Endothelial cell (in vitro differentiated cells): ENCODE measurements at regions not wholly inside any gene's neighbourhood (a gene's known extent, or its start where the extent isn't known, plus 50 kb on each side); places are given as distances from the start of the nearest gene placed in this dataset.

Experiments used
- DNase-seq: peaks from one replicate; pipeline ENCODE4 v3.0.0; 2021; ENCODE audit warnings: low spot score
- H3K27ac Mint-ChIP-seq: one replicate; pipeline ENCODE4 v1.8.0; 2021; ENCODE audit warnings: mixed read lengths, inconsistent platforms; ENCODE audit not compliant: unreplicated experiment
- H3K27me3 Mint-ChIP-seq: one replicate; pipeline ENCODE4 v1.8.0; 2021; ENCODE audit warnings: mild to moderate bottlenecking, moderate library complexity, mixed read lengths, inconsistent platforms; ENCODE audit not compliant: unreplicated experiment
- H3K36me3 Mint-ChIP-seq: one replicate; pipeline ENCODE4 v1.8.0; 2021; ENCODE audit warnings: mild to moderate bottlenecking, low read depth, mixed read lengths, inconsistent platforms; ENCODE audit not compliant: unreplicated experiment
- H3K4me1 Mint-ChIP-seq: one replicate; pipeline ENCODE4 v1.8.0; 2021; ENCODE audit warnings: mild to moderate bottlenecking, mixed read lengths, inconsistent platforms; ENCODE audit not compliant: unreplicated experiment
- H3K4me3 Mint-ChIP-seq: one replicate; pipeline ENCODE4 v1.8.0; 2021; ENCODE audit warnings: mild to moderate bottlenecking, mixed read lengths, inconsistent platforms; ENCODE audit not compliant: unreplicated experiment
- H3K9me3 Mint-ChIP-seq: one replicate; pipeline ENCODE4 v1.8.0; 2021; ENCODE audit warnings: mixed read lengths, inconsistent platforms; ENCODE audit not compliant: unreplicated experiment
- TF ChIP-seq, protein P1 (sequence below): fragments of 200-600 bp; sonication (generic); IDR thresholded peaks from one replicate; pipeline ENCODE4 v1.5.0; 2021; ENCODE audit warnings: antibody characterized with exemption; ENCODE audit not compliant: unreplicated experiment

DNA sequence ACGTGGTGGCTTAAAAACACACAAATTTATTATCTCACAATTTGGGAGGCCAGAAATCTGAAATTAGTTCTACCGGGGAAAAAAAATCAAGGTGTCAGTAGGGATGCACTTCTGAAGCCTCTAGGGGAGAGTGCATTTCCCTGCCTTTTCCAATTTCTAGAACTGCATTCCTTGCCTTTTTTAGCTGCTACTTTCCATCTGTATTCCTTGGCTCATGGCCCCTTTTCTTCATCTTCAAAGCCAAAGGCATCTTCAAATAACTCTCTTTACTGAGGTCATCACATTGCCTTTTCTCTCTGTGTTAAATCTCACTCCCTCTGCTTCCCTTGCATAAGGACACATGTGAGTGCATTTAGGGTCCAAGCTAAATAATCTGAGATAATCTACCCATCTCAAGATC, 69.5 kb upstream of the NEO1 start:
- Mint-ChIP-seq H3K27ac (no peak overlapping the region), H3K4me1 (no peaks in the 10 kb centered on the region), H3K36me3 (no peaks in the 10 kb centered on the region), H3K9me3 (no peaks in the 10 kb centered on the region), H3K4me3 (no peak overlapping the region), H3K27me3 (no peaks in the 10 kb centered on the region)
- DNase-seq = no peak
- TF ChIP-seq, protein P1, sequence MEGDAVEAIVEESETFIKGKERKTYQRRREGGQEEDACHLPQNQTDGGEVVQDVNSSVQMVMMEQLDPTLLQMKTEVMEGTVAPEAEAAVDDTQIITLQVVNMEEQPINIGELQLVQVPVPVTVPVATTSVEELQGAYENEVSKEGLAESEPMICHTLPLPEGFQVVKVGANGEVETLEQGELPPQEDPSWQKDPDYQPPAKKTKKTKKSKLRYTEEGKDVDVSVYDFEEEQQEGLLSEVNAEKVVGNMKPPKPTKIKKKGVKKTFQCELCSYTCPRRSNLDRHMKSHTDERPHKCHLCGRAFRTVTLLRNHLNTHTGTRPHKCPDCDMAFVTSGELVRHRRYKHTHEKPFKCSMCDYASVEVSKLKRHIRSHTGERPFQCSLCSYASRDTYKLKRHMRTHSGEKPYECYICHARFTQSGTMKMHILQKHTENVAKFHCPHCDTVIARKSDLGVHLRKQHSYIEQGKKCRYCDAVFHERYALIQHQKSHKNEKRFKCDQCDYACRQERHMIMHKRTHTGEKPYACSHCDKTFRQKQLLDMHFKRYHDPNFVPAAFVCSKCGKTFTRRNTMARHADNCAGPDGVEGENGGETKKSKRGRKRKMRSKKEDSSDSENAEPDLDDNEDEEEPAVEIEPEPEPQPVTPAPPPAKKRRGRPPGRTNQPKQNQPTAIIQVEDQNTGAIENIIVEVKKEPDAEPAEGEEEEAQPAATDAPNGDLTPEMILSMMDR = no peak

GRCh38 chr15:72980661-72981060, 71.6 kb upstream of the NEO1 start:
- Mint-ChIP-seq H3K36me3 (no peaks in the 10 kb centered on the region), H3K4me3 (no peak overlapping the region), H3K9me3 (no peaks in the 10 kb centered on the region), H3K4me1 (no peaks in the 10 kb centered on the region), H3K27me3 (no peaks in the 10 kb centered on the region), H3K27ac (no peak overlapping the region)
- no peak for DNase-seq
- TF ChIP-seq, protein P1 = no peak

GRCh38 chr15:72979791-72980190, 72.5 kb upstream of the NEO1 start:
- H3K36me3 Mint-ChIP-seq = no peaks in the 10 kb centered on the region
- no peak for DNase-seq
- H3K9me3 Mint-ChIP-seq = no peaks in the 10 kb centered on the region
- no peak overlapping the region for H3K4me3 Mint-ChIP-seq
- no peaks in the 10 kb centered on the region for H3K27me3 Mint-ChIP-seq
- H3K4me1 Mint-ChIP-seq = no peaks in the 10 kb centered on the region
- H3K27ac Mint-ChIP-seq = no peak overlapping the region
- TF ChIP-seq, protein P1 = no peak

DNA sequence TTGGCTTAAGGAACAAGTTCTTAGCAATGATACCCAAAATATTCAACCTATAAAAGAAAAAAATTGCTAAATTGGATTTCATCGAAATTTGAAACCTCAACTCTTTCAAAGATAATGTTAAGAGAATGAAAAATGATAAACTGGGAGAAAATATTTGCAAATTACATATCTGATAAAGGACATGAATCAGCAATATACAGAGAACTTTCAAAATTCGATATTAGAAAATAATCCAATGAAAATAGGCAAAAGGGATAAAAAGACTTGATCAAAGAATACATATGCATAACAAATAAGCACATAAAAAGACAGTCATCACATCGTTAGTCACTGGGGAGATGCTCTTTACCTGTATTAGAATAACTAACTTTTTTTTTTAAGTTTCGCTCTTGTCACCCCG, 73.0 kb upstream of the NEO1 start:
- Mint-ChIP-seq H3K4me3 (no peak overlapping the region), H3K27me3 (no peaks in the 10 kb centered on the region)
- no peak for DNase-seq

DNA sequence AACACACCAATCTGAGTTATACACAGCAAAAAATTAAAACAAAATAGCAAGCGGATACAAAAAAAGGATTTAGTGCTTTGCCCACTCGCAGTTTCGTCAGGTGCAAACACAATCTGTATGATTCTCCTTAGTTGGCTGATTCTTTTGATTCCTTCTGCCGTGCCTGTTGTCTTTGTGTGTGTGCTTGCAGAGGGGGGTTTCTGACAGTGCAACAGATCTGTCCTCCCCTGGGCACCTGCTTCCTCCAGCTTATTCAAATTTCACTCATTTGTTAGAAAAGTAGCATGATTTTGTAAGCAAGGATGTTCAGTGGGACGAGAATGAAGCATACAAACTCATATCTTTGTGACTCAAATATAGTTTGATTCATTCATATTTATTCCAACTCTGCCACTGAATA, 74.0 kb upstream of the NEO1 start:
- Mint-ChIP-seq H3K9me3 (no peaks in the 10 kb centered on the region), H3K4me3 (no peak overlapping the region), H3K36me3 (no peaks in the 10 kb centered on the region), H3K27me3 (no peaks in the 10 kb centered on the region), H3K27ac (no peak overlapping the region), H3K4me1 (no peaks in the 10 kb centered on the region)
- DNase-seq = no peak
- TF ChIP-seq, protein P1 = no peak

More for the DNA sequence above, 73.0 kb upstream of the NEO1 start:
- no peak overlapping the region for H3K27ac Mint-ChIP-seq
- H3K36me3 Mint-ChIP-seq = no peaks in the 10 kb centered on the region
- TF ChIP-seq, protein P1 = no peak
- no peaks in the 10 kb centered on the region for H3K9me3 Mint-ChIP-seq
- no peaks in the 10 kb centered on the region for H3K4me1 Mint-ChIP-seq
